Testis (tissue), 2 donors: ENCODE measurements at regions not wholly inside any gene's neighbourhood (a gene's known extent, or its start where the extent isn't known, plus 50 kb on each side); places are given as distances from the start of the nearest gene placed in this dataset.

Experiments used
- POLR2A ChIP-seq: fragments of 450-650 bp; IDR thresholded peaks from one replicate; pipeline ENCODE4 v1.6.1; 2017; ENCODE audit warnings: antibody characterized with exemption, mild to moderate bottlenecking, moderate library complexity
- TF ChIP-seq, protein P1 (sequence below), 3 experiments: fragments of 450-650 bp in 2 of 3; fragments of 200-600 bp in 1 of 3; sonication (generic) in 1 of 3; IDR thresholded peaks; one replicate each; pipeline ENCODE4 v1.5.1; 2016 to 2019; ENCODE audit warnings: antibody characterized with exemption in 3 of 3, mild to moderate bottlenecking in 2 of 3, moderate library complexity in 1 of 3

DNA sequence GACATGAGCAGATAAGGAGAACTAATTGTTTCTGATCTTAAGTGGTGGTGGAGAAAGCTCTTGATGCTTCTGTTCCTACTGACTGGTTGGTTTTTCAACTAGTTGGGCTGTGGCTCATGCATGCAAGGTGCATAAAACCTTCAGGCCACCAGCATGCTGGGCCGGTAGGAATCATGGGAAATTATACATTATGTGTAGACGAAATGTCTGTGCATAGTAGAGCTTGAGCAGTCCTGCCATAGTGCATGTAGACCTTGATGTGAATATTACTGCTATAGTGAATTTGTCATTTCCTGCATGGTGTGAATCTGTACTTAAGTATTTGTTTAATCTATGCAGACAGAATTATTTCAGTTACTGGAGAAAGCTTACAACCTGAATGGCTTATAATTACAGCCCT is 433.6 kb upstream of the ADAMTSL1 start:
- TF ChIP-seq, protein P1, sequence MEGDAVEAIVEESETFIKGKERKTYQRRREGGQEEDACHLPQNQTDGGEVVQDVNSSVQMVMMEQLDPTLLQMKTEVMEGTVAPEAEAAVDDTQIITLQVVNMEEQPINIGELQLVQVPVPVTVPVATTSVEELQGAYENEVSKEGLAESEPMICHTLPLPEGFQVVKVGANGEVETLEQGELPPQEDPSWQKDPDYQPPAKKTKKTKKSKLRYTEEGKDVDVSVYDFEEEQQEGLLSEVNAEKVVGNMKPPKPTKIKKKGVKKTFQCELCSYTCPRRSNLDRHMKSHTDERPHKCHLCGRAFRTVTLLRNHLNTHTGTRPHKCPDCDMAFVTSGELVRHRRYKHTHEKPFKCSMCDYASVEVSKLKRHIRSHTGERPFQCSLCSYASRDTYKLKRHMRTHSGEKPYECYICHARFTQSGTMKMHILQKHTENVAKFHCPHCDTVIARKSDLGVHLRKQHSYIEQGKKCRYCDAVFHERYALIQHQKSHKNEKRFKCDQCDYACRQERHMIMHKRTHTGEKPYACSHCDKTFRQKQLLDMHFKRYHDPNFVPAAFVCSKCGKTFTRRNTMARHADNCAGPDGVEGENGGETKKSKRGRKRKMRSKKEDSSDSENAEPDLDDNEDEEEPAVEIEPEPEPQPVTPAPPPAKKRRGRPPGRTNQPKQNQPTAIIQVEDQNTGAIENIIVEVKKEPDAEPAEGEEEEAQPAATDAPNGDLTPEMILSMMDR (IDR thresholded peaks at IDR 0.05) = no peak
- TF ChIP-seq POLR2A = no peak
